Mucosa of rectum (tissue), 2 donors: ENCODE measurements at regions not wholly inside any gene's neighbourhood (a gene's known extent, or its start where the extent isn't known, plus 50 kb on each side); places are given as distances from the start of the nearest gene placed in this dataset.
"Not testable (repeated sequence)": the region's sequence is repeated elsewhere in the genome, so short reads cannot be mapped to it uniquely, and the experiment has no call there.

Experiments
- H3K27ac ChIP-seq, 2 donors: one replicate each; pipeline ENCODE4 v1.7.0; 2013; ENCODE audit warnings: inconsistent platforms in 2 of 2, low read depth in 2 of 2, low read length in 2 of 2
- H3K27me3 ChIP-seq, 2 donors: one replicate each; pipeline ENCODE4 v1.7.0; 2013; ENCODE audit warnings: low read length in 2 of 2; ENCODE audit not compliant: control insufficient read depth in 2 of 2, insufficient read depth in 2 of 2
- H3K36me3 ChIP-seq, 2 donors: one replicate each; pipeline ENCODE4 v1.7.0; 2013; ENCODE audit warnings: low read length in 2 of 2; ENCODE audit not compliant: control insufficient read depth in 2 of 2, insufficient read depth in 2 of 2
- H3K4me1 ChIP-seq, 2 donors: one replicate each; pipeline ENCODE4 v1.7.0; 2013; ENCODE audit warnings: low read length in 2 of 2, mild to moderate bottlenecking in 1 of 2; ENCODE audit not compliant: control insufficient read depth in 2 of 2, insufficient read depth in 2 of 2
- H3K4me3 ChIP-seq, 2 donors: one replicate each; pipeline ENCODE4 v1.7.0; 2013; ENCODE audit warnings: low read length in 2 of 2
- H3K9ac ChIP-seq, 2 donors: one replicate each; pipeline ENCODE4 v1.7.0; 2013; ENCODE audit warnings: low read length in 2 of 2, low read depth in 1 of 2, mild to moderate bottlenecking in 1 of 2
- H3K9me3 ChIP-seq, 2 donors: one replicate each; pipeline ENCODE4 v1.7.0; 2013; ENCODE audit warnings: low read length in 2 of 2; ENCODE audit not compliant: control insufficient read depth in 2 of 2
- donor health status: healthy.
- donor health status: Normal muscosa, but diverticular disease.

DNA sequence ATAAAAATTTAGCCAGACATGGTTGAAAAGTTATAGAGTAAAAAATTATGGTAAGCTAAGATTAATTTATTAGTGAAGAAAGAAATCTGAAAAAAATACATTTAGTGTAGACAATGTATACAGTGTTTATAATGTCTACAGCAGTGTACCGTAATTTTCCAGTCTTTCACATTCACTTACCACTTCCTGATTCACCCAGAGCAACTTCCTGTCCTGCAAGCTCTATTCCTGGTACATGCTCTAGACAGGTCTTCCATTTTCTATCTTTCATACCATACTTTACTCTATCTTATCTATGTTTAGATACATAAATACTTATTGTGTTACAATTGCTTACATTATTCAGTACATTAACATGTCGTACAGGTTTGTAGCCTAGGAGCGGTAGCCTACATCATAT, 1387.8 kb upstream of the ATXN8OS start:
- H3K9me3 ChIP-seq = no peaks in the 10 kb centered on the region
- no peak overlapping the region for H3K27ac ChIP-seq
- no peaks in the 10 kb centered on the region for H3K4me1 ChIP-seq
- H3K9ac ChIP-seq = no peak overlapping the region
- no peak overlapping the region for H3K4me3 ChIP-seq
- H3K27me3 ChIP-seq = no peaks in the 10 kb centered on the region
- no peaks in the 10 kb centered on the region for H3K36me3 ChIP-seq

DNA sequence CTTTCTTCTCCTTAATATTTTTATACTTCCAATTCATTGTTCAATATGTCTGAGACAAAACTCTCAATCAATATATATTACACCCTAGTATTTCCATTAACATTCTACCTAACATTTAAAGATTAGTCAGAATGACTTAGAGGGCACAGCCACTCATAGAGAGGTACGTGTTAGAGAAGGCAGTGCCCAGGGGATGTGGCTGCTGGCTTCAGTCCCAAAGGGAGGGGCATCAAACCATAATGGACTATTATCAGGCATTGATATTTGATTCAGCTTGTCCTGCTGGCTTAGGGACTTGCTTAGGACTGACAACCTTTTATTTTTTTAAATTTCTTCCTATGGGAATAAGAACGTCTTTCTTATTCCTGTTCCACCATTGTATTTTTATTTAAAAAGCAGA, 1392.0 kb upstream of the ATXN8OS start:
- no peak overlapping the region for H3K27ac ChIP-seq
- H3K4me3 ChIP-seq = no peak overlapping the region
- H3K36me3 ChIP-seq = no peaks in the 10 kb centered on the region
- H3K9me3 ChIP-seq = no peaks in the 10 kb centered on the region
- H3K4me1 ChIP-seq = no peaks in the 10 kb centered on the region
- no peak overlapping the region for H3K9ac ChIP-seq
- H3K27me3 ChIP-seq = no peaks in the 10 kb centered on the region

GRCh38 chr13:68714292-68714691, 1393.3 kb upstream of the ATXN8OS start:
- Histone ChIP-seq H3K36me3 (no peaks in the 10 kb centered on the region), H3K9me3 (no peaks in the 10 kb centered on the region), H3K27ac (no peak overlapping the region), H3K9ac (no peak overlapping the region), H3K4me1 (no peaks in the 10 kb centered on the region), H3K27me3 (no peaks in the 10 kb centered on the region), H3K4me3 (no peak overlapping the region)

DNA sequence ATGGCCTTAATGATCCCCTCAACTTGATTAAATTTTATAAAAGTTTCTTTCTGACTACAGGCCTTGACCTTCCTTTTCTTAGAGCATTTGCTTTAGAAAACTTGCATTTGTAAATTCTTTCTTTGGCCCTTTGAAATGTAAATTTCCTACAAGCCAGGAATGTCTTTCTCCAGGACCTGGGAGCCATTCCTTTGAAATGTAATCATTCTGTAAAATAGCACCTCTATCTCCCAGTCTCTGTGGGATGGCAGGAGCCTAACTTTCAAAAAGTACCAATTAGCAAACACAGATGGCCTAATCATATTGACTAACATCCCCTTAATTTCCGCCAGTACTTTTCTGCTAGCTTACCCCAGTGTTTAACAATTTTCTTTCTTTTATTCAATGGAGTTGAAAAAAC, 1394.2 kb upstream of the ATXN8OS start:
- no peaks in the 10 kb centered on the region for H3K4me1 ChIP-seq
- H3K36me3 ChIP-seq = no peaks in the 10 kb centered on the region
- H3K9ac ChIP-seq = no peak overlapping the region
- H3K27ac ChIP-seq = no peak overlapping the region
- H3K9me3 ChIP-seq = no peaks in the 10 kb centered on the region
- H3K27me3 ChIP-seq = no peaks in the 10 kb centered on the region
- no peak overlapping the region for H3K4me3 ChIP-seq

DNA sequence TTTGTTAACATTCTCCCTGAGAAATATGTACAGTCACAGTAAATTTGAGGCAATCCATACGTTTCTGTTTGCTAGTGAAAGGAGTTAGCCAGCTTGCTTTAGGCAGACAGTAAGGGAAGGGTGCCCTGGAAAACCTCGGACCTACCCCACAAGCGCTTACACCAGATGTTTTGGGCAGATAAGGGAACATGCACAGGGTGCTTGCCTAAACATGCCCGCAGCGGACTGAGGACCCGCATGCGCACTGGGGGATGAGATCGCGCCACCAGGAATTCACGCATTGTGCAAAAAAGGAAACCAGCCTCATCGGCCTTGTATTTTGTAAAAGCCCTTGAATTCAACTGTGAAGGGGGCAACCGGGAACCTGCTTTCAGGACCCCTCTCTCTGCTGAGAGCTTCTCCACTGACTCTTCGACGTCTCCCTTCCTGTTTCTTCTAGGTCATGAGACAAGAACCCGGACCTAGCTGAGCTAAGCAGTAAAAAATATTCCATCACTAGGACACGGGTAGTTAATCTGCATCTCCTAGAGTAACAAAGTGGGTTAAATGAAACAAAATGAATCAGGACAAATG, 1399.2 kb upstream of the ATXN8OS start:
- H3K27ac ChIP-seq = no peak overlapping the region
- no peaks in the 10 kb centered on the region for H3K4me1 ChIP-seq
- H3K9ac ChIP-seq = no peak overlapping the region
- peaks cover 0 to 5% of the 10 kb centered on the region in 2 donors for H3K9me3 ChIP-seq
- H3K36me3 ChIP-seq = no peaks in the 10 kb centered on the region
- no peaks in the 10 kb centered on the region for H3K27me3 ChIP-seq
- H3K4me3 ChIP-seq = no peak overlapping the region

DNA sequence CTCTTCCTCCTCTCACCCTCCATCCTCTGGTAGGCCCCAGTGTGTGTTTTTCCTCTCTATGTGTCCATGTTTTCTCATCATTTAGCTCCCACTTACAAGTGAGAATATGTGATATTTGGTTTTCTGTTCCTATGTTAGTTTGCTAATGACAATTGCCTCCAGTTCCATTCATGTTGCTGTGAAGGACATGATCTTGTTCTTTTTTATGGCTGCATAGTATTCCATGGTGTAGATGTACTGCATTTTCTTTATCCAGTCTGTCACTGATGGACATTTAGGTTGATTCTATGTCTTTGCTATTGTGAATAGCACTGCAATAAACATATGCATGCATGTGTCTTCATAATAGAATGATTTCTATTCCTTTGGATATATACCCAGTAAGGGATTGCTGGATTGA, 1401.6 kb upstream of the ATXN8OS start:
- not testable (repeated sequence) for H3K27ac ChIP-seq, H3K4me1 ChIP-seq, H3K27me3 ChIP-seq, H3K9ac ChIP-seq, H3K4me3 ChIP-seq, H3K36me3 ChIP-seq, H3K9me3 ChIP-seq

- Histone ChIP-seq H3K27ac (no peak overlapping the region), H3K9ac (no peak overlapping the region), H3K27me3 (no peaks in the 10 kb centered on the region), H3K4me3 (no peak overlapping the region), H3K9me3 (no peaks in the 10 kb centered on the region), H3K4me1 (no peaks in the 10 kb centered on the region), H3K36me3 (no peaks in the 10 kb centered on the region)
These were observed 1410.1 kb upstream of the ATXN8OS start for GRCh38 chr13:68697551-68697950.

DNA sequence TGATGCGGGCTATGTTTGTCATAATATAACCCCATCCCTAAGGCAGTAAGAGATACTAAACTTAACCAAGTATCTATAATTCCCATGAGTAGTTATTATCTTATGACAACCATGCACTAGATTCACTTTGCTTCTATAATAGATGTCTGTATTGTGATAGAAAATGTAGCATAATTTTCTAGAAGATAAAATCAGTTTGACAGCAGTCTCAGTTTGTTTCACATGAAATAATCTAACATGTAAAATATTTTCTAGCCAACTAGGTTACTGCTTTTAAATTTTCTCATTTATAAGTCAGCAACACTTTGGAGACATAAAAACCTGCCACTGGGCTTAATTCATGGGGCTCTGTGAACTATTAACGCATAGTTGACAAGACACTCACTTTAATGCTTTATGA, 1410.7 kb upstream of the ATXN8OS start:
- Histone ChIP-seq H3K4me3 (no peak overlapping the region), H3K9ac (no peak overlapping the region), H3K4me1 (no peaks in the 10 kb centered on the region), H3K36me3 (no peaks in the 10 kb centered on the region), H3K27ac (no peak overlapping the region), H3K27me3 (no peaks in the 10 kb centered on the region), H3K9me3 (no peaks in the 10 kb centered on the region)

DNA sequence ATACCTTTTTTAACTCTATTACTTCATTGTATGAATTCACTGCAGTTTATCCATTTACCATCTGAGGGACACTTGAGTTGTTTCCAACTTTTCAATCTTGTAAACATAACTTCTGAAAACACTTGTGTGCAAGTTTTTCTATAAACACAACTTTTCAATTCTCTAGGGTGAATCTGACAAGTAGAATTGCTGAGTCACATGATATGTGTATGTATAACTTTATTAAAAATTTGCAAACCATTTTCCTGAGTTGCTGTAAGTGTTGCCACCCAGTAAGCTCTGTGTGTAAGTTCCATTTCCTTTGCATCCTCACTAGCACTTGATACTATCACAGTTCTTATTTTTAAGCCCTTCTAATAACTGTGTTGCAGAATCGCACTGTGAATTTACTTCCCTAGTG, 1415.6 kb upstream of the ATXN8OS start:
- no peaks in the 10 kb centered on the region for H3K9me3 ChIP-seq
- H3K4me3 ChIP-seq = no peak overlapping the region
- H3K27ac ChIP-seq = no peak overlapping the region
- H3K27me3 ChIP-seq = no peaks in the 10 kb centered on the region
- no peaks in the 10 kb centered on the region for H3K4me1 ChIP-seq
- no peak overlapping the region for H3K9ac ChIP-seq
- no peaks in the 10 kb centered on the region for H3K36me3 ChIP-seq

DNA sequence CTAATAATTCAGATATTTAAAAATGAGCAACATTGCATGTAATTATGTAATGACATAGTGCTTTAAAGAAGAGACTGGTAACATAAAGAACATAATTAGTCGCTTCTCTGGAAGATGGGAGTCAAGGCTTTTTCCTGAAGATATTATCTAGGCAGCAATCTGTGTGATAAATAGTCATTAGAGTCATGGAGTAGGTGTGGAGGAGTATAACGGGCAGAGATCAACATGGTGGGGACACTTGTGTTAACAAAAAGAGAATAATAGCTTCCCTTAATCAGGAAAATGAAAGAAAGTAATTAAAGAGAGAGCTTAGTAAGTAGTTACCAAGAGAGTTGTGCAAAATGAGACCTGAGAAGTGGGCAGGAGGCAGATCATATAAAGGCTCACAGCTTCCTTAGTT, 1417.1 kb upstream of the ATXN8OS start:
- Histone ChIP-seq H3K4me1 (no peaks in the 10 kb centered on the region), H3K4me3 (no peak overlapping the region), H3K27me3 (no peaks in the 10 kb centered on the region), H3K27ac (no peak overlapping the region), H3K36me3 (no peaks in the 10 kb centered on the region), H3K9me3 (no peaks in the 10 kb centered on the region), H3K9ac (no peak overlapping the region)

DNA sequence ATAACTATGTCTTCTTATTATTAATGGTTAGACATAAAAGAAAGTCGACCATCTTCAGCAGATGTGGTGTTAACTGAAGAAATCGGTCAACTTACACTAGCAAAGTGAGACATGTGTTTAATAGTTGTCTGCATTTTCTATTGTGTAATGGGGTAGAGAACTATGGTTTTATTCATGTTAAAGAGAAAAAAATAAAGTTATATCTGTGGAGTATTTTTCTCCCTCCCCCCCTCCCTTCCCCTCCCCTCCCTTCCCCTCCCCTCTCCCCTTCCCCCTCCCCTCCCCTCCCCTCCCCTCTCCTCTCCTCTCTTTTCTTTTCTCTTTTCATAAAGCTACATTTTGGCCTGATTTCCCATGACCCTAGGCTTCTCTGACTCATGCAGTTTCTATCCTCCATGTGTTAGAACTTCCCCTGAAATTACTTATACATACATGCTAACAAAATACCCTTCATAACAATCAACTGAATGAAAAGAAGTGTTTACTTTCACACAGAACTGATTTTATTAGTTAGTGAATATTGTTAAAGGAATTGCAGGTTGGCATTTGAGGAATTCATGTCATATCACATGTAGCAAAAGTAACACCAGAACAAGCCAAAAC, 1431.0 kb upstream of the ATXN8OS start:
- no peaks in the 10 kb centered on the region for H3K36me3 ChIP-seq
- H3K4me3 ChIP-seq = no peak overlapping the region
- no peaks in the 10 kb centered on the region for H3K4me1 ChIP-seq
- H3K27ac ChIP-seq = no peak overlapping the region
- H3K27me3 ChIP-seq = no peaks in the 10 kb centered on the region
- no peaks in the 10 kb centered on the region for H3K9me3 ChIP-seq
- no peak overlapping the region for H3K9ac ChIP-seq
